Panc1 (cell line): ENCODE measurements at regions not wholly inside any gene's neighbourhood (a gene's known extent, or its start where the extent isn't known, plus 50 kb on each side); places are given as distances from the start of the nearest gene placed in this dataset.

Experiments used
- POLR2AphosphoS5 ChIP-seq: IDR thresholded peaks from 2 replicates; pipeline ENCODE4 v1.6.1; 2012; ENCODE audit warnings: mild to moderate bottlenecking, low read depth, low read length, moderate library complexity
- SIN3A ChIP-seq: IDR thresholded peaks from 2 replicates; pipeline ENCODE4 v1.6.1; 2012; ENCODE audit warnings: low read depth, mild to moderate bottlenecking, low read length, moderate library complexity, borderline replicate concordance; ENCODE audit not compliant: insufficient read depth
- TCF7L2 ChIP-seq: IDR thresholded peaks from 2 replicates; pipeline ENCODE4 v1.6.1; 2011; ENCODE audit warnings: mild to moderate bottlenecking, low read depth, low read length, inconsistent platforms
- TF ChIP-seq, protein P1 (sequence below): fragments of 450-650 bp; IDR thresholded peaks from 2 replicates; pipeline ENCODE4 v1.5.1; 2017; ENCODE audit warnings: mild to moderate bottlenecking

DNA sequence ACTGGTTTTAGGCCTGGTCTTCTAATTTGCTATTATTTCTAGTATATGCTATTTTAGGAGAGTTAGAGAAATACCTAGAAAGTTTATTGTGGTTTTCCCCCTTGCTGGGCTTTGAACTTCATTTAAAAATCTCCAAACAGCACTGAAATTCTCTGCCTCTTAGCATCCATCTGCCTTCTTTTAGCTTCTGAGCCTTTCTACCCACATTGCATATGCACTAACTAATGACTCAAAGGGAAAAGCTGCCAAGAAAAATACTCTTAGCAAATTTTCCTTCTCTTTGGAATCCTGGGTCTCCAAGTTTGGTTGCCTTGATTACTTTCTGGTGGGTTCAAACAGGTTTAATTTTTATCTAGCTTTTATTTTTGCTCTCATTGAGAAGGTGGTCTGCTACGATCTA is 408.4 kb upstream of the PTBP2 start:
- TF ChIP-seq, protein P1, sequence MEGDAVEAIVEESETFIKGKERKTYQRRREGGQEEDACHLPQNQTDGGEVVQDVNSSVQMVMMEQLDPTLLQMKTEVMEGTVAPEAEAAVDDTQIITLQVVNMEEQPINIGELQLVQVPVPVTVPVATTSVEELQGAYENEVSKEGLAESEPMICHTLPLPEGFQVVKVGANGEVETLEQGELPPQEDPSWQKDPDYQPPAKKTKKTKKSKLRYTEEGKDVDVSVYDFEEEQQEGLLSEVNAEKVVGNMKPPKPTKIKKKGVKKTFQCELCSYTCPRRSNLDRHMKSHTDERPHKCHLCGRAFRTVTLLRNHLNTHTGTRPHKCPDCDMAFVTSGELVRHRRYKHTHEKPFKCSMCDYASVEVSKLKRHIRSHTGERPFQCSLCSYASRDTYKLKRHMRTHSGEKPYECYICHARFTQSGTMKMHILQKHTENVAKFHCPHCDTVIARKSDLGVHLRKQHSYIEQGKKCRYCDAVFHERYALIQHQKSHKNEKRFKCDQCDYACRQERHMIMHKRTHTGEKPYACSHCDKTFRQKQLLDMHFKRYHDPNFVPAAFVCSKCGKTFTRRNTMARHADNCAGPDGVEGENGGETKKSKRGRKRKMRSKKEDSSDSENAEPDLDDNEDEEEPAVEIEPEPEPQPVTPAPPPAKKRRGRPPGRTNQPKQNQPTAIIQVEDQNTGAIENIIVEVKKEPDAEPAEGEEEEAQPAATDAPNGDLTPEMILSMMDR, result no peak
- TF ChIP-seq POLR2AphosphoS5, result no peak
- no peak for TF ChIP-seq SIN3A
- no peak for TF ChIP-seq TCF7L2
